SK-N-SH (cell line): ENCODE measurements at regions not wholly inside any gene's neighbourhood (a gene's known extent, or its start where the extent isn't known, plus 50 kb on each side); places are given as distances from the start of the nearest gene placed in this dataset.

Experiments used
- CTCF ChIA-PET: fragments of 300-600, 350-600 bp; formaldehyde crosslinking; extraction: SDS; loops from one replicate; lab custom pipeline; 2021; lab: Yijun Ruan, JAX
- POLR2A ChIA-PET: fragments of 350-600 bp; sonication (Branson Sonifier 250); formaldehyde crosslinking; extraction: SDS; loops from one replicate; lab custom pipeline; 2020; ENCODE audit warnings: antibody characterized with exemption, inconsistent platforms; lab: Yijun Ruan, JAX
- DNase-seq: peaks from one replicate; pipeline ENCODE4 v3.0.0; 2012
- H2AFZ ChIP-seq: fragments of 200-600 bp; sonication (generic); 2 replicates; pipeline ENCODE4 v1.8.1; 2016; ENCODE audit warnings: antibody characterized with exemption, mild to moderate bottlenecking, low read depth
- H3F3A ChIP-seq: fragments of 200-600 bp; sonication (generic); replicated peaks from 2 replicates; pipeline ENCODE3; 2016; ENCODE audit warnings: antibody characterized with exemption, mild to moderate bottlenecking; ENCODE audit not compliant: insufficient read depth
- H3K27ac ChIP-seq, 2 experiments: fragments of 200-500 bp in 1 of 2; fragments of 200-600 bp in 1 of 2; sonication (Bioruptor generic) in 1 of 2; sonication (generic), shearing (Covaris generic) in 1 of 2; 2 replicates each; pipeline versions ENCODE4 v1.5.1 to v1.6.1; 2014 to 2016; ENCODE audit warnings: low read depth in 2 of 2, inconsistent platforms in 1 of 2, low read length in 1 of 2, mild to moderate bottlenecking in 1 of 2, mixed read lengths in 1 of 2
- H3K27me3 ChIP-seq: fragments of 200-600 bp; sonication (generic), shearing (Covaris generic); 2 replicates; pipeline ENCODE4 v1.6.1; 2016; ENCODE audit warnings: mixed run types; ENCODE audit not compliant: insufficient read depth
- H3K36me3 ChIP-seq, 2 experiments: fragments of 200-500 bp in 1 of 2; fragments of 200-600 bp in 1 of 2; sonication (Bioruptor generic) in 1 of 2; sonication (generic) in 1 of 2; replicated peaks in 1 of 2; 2 replicates each; pipeline versions ENCODE3 to v1.5.1; 2014 to 2016; ENCODE audit warnings: low read length in 1 of 2, mild to moderate bottlenecking in 1 of 2; ENCODE audit not compliant: insufficient read depth in 2 of 2, control insufficient read depth in 1 of 2
- H3K4me1 ChIP-seq, 2 experiments: fragments of 200-500 bp in 1 of 2; fragments of 200-600 bp in 1 of 2; sonication (Bioruptor generic) in 1 of 2; sonication (generic), shearing (Covaris generic) in 1 of 2; 2 replicates each; pipeline versions ENCODE4 v1.5.1 to v1.6.1; 2014 to 2016; ENCODE audit warnings: low read depth in 1 of 2, low read length in 1 of 2, mixed run types in 1 of 2; ENCODE audit not compliant: insufficient read depth in 2 of 2, control insufficient read depth in 1 of 2
- H3K4me2 ChIP-seq: fragments of 200-600 bp; sonication (generic), shearing (Covaris generic); 2 replicates; pipeline ENCODE4 v1.6.1; 2017; ENCODE audit warnings: mixed run types
- H3K4me3 ChIP-seq, 2 experiments: fragments of 200-500 bp in 1 of 2; fragments of 200-600 bp in 1 of 2; sonication (Bioruptor generic) in 1 of 2; sonication (generic), shearing (Covaris generic) in 1 of 2; 2 replicates each; pipeline versions ENCODE4 v1.5.1 to v1.8.1; 2014 to 2016; ENCODE audit warnings: low read depth in 2 of 2, inconsistent platforms in 1 of 2, low read length in 1 of 2, mild to moderate bottlenecking in 1 of 2, mixed read lengths in 1 of 2, moderate library complexity in 1 of 2
- H3K79me2 ChIP-seq: fragments of 200-600 bp; sonication (generic); 2 replicates; pipeline ENCODE4 v1.8.1; 2017; ENCODE audit warnings: mild to moderate bottlenecking; ENCODE audit not compliant: insufficient read depth
- H3K9ac ChIP-seq: fragments of 200-600 bp; sonication (generic); 2 replicates; pipeline ENCODE4 v1.6.1; 2017; ENCODE audit warnings: mixed run types
- H3K9me2 ChIP-seq: fragments of 200-600 bp; sonication (generic); 2 replicates; pipeline ENCODE4 v1.6.1; 2017; ENCODE audit warnings: mixed run types
- H3K9me3 ChIP-seq: fragments of 200-600 bp; sonication (generic); 2 replicates; pipeline ENCODE4 v1.6.1; 2017; ENCODE audit warnings: mixed run types, mild to moderate bottlenecking, moderate library complexity
- H4K20me1 ChIP-seq: fragments of 200-600 bp; sonication (generic); 2 replicates; pipeline ENCODE4 v1.6.1; 2017; ENCODE audit warnings: mild to moderate bottlenecking, mixed run types; ENCODE audit not compliant: insufficient read depth
- CHD2 ChIP-seq: fragments of 150-350 bp; IDR thresholded peaks from 2 replicates; pipeline ENCODE4 v1.6.1; 2018; ENCODE audit warnings: low read length; ENCODE audit not compliant: partially characterized antibody
- ELF1 ChIP-seq: IDR thresholded peaks from 2 replicates; pipeline ENCODE4 v1.4.0; 2012
- EP300 ChIP-seq, 2 experiments: IDR thresholded peaks; 2 replicates each; pipeline versions ENCODE4 v1.4.0 to v1.6.1; 2012; ENCODE audit warnings: borderline replicate concordance in 1 of 2, low read depth in 1 of 2, low read length in 1 of 2
- FOSL2 ChIP-seq: IDR thresholded peaks from 2 replicates; pipeline ENCODE4 v1.4.0; 2012; ENCODE audit warnings: low read depth, mild to moderate bottlenecking, moderate library complexity, borderline replicate concordance
- FOXJ3 ChIP-seq: sonication (generic); formaldehyde crosslinking; IDR thresholded peaks from 2 replicates; pipeline ENCODE4 v1.5.1; 2020; ENCODE audit warnings: mild to moderate bottlenecking, missing genetic modification reagents
- GABPA ChIP-seq: IDR thresholded peaks from 2 replicates; pipeline ENCODE4 v1.4.0; 2012; ENCODE audit warnings: low read depth, mild to moderate bottlenecking
- JUND ChIP-seq: IDR thresholded peaks from 2 replicates; pipeline ENCODE4 v1.4.0; 2012
- MAX ChIP-seq: IDR thresholded peaks from 2 replicates; pipeline ENCODE4 v1.4.0; 2012; ENCODE audit warnings: low read depth
- NFIC ChIP-seq: IDR thresholded peaks from 2 replicates; pipeline ENCODE4 v1.4.0; 2012; ENCODE audit warnings: borderline replicate concordance
- NRF1 ChIP-seq: IDR thresholded peaks from 2 replicates; pipeline ENCODE4 v1.6.1; 2012; ENCODE audit warnings: low read depth, mild to moderate bottlenecking, low read length
- POLR2AphosphoS5 ChIP-seq: IDR thresholded peaks from 2 replicates; pipeline ENCODE4 v1.6.1; 2012; ENCODE audit warnings: low read depth, low read length
- RCOR1 ChIP-seq: fragments of 150-350 bp; IDR thresholded peaks from 2 replicates; pipeline ENCODE4 v1.6.1; 2017; ENCODE audit warnings: antibody characterized with exemption, low read length
- REST ChIP-seq: IDR thresholded peaks from 2 replicates; pipeline ENCODE4 v1.6.1; 2012; ENCODE audit warnings: mild to moderate bottlenecking, low read depth, low read length, moderate library complexity
- RFX5 ChIP-seq: IDR thresholded peaks from 2 replicates; pipeline ENCODE4 v1.6.1; 2012; ENCODE audit warnings: mild to moderate bottlenecking, improper control_type of control experiment, low read length
- TAF1 ChIP-seq: IDR thresholded peaks from 2 replicates; pipeline ENCODE4 v1.6.1; 2012; ENCODE audit warnings: low read depth, mild to moderate bottlenecking, low read length, moderate library complexity, borderline replicate concordance
- YY1 ChIP-seq: IDR thresholded peaks from 2 replicates; pipeline ENCODE4 v1.4.0; 2012; ENCODE audit warnings: low read depth, mild to moderate bottlenecking
- WGBS: methylation state at CpG from one replicate; pipeline ENCODE4 v1.1.6; 2017; ENCODE audit warnings: low lambda C conversion rate; 5-methylcytosine and 5-hydroxymethylcytosine counted together
- TF ChIP-seq, protein P1 (sequence below): fragments of 200-600 bp; sonication (generic); IDR thresholded peaks from 2 replicates; pipeline ENCODE4 v1.6.1; 2017; ENCODE audit warnings: antibody characterized with exemption, mild to moderate bottlenecking, moderate library complexity
- TF ChIP-seq, protein P2 (sequence below): IDR thresholded peaks from 2 replicates; pipeline ENCODE4 v1.4.0; 2012; ENCODE audit warnings: low read depth, borderline replicate concordance
- TF ChIP-seq, protein P3 (sequence below): IDR thresholded peaks from 2 replicates; pipeline ENCODE4 v1.4.0; 2012; ENCODE audit warnings: low read depth, borderline replicate concordance

DNA sequence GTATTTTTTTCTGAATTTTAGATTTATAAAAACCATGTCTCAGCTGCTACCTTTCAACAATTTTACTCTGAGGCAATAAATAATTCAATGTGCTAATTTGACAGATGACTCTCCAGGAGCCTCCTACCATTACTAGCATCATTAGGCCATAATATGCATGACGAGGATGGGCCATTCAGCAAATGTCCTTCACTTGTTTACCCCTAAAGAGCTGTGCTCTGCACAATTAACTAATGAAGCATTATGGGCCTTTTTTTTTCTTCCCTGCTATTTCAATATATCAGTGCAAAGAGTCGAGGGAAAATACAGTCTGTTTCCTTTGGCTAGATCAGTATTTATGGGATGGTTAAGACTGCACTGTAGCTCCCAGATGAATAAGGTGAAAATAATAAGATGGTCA lies 627.2 kb downstream of the ISL1 start:
- Histone ChIP-seq H3K27me3 (no peaks in the 10 kb centered on the region), H2AFZ (no peak overlapping the region), H3K9ac (no peak overlapping the region), H3K4me2 (no peak overlapping the region), H4K20me1 (no peaks in the 10 kb centered on the region), H3K79me2 (no peaks in the 10 kb centered on the region), H3F3A (no peaks in the 10 kb centered on the region), H3K4me3 (no peak overlapping the region), H3K36me3 (peaks cover 0 to 3% of the 10 kb centered on the region in 2 experiments), H3K27ac (no peak overlapping the region; a peak in 1 of 4 replicates), H3K9me3 (no peaks in the 10 kb centered on the region), H3K4me1 (peaks cover 0 to 3% of the 10 kb centered on the region in 2 experiments; a peak in 2 of 4 replicates), H3K9me2 (no peaks in the 10 kb centered on the region)
- no peak for DNase-seq
- TF ChIP-seq, protein P1, sequence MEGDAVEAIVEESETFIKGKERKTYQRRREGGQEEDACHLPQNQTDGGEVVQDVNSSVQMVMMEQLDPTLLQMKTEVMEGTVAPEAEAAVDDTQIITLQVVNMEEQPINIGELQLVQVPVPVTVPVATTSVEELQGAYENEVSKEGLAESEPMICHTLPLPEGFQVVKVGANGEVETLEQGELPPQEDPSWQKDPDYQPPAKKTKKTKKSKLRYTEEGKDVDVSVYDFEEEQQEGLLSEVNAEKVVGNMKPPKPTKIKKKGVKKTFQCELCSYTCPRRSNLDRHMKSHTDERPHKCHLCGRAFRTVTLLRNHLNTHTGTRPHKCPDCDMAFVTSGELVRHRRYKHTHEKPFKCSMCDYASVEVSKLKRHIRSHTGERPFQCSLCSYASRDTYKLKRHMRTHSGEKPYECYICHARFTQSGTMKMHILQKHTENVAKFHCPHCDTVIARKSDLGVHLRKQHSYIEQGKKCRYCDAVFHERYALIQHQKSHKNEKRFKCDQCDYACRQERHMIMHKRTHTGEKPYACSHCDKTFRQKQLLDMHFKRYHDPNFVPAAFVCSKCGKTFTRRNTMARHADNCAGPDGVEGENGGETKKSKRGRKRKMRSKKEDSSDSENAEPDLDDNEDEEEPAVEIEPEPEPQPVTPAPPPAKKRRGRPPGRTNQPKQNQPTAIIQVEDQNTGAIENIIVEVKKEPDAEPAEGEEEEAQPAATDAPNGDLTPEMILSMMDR, result no peak
- no peak for TF ChIP-seq GABPA
- no peak for TF ChIP-seq REST
- no peak for TF ChIP-seq JUND
- no peak for TF ChIP-seq MAX
- no peak for TF ChIP-seq TAF1
- no peak for TF ChIP-seq FOXJ3
- TF ChIP-seq ELF1, result no peak
- no peak for TF ChIP-seq NFIC
- TF ChIP-seq, protein P2, sequence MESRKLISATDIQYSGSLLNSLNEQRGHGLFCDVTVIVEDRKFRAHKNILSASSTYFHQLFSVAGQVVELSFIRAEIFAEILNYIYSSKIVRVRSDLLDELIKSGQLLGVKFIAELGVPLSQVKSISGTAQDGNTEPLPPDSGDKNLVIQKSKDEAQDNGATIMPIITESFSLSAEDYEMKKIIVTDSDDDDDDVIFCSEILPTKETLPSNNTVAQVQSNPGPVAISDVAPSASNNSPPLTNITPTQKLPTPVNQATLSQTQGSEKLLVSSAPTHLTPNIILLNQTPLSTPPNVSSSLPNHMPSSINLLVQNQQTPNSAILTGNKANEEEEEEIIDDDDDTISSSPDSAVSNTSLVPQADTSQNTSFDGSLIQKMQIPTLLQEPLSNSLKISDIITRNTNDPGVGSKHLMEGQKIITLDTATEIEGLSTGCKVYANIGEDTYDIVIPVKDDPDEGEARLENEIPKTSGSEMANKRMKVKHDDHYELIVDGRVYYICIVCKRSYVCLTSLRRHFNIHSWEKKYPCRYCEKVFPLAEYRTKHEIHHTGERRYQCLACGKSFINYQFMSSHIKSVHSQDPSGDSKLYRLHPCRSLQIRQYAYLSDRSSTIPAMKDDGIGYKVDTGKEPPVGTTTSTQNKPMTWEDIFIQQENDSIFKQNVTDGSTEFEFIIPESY, result no peak
- TF ChIP-seq POLR2AphosphoS5, result no peak
- no peak for TF ChIP-seq CHD2
- TF ChIP-seq EP300 (IDR thresholded peaks at IDR 0.05; ENCODE audit: borderline replicate concordance in 1 of 2, low read depth in 1 of 2, low read length in 1 of 2), result no peak
- TF ChIP-seq NRF1, result no peak
- no peak for TF ChIP-seq FOSL2
- TF ChIP-seq YY1, result no peak
- TF ChIP-seq RFX5, result no peak
- TF ChIP-seq, protein P3, sequence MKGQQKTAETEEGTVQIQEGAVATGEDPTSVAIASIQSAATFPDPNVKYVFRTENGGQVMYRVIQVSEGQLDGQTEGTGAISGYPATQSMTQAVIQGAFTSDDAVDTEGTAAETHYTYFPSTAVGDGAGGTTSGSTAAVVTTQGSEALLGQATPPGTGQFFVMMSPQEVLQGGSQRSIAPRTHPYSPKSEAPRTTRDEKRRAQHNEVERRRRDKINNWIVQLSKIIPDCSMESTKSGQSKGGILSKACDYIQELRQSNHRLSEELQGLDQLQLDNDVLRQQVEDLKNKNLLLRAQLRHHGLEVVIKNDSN, result no peak
- TF ChIP-seq RCOR1, result no peak
- CTCF ChIA-PET, result interaction anchor here (0.6 to 1.3 kb wide), 2 partner anchors 49 to 1052 kb away, joined by 3 read pairs; no protein-coding TSS in a partner anchor
- POLR2A ChIA-PET, result no interaction called here
- WGBS, result 65% methylated on average over 2 of the region's 2 CpGs
